Panc1 (cell line): ENCODE measurements at regions not wholly inside any gene's neighbourhood (a gene's known extent, or its start where the extent isn't known, plus 50 kb on each side); places are given as distances from the start of the nearest gene placed in this dataset.

ENCODE experiments used
- ATAC-seq: fragments of 200-7000 bp; cut with Tn5 transposase; 2 replicates; pipeline ENCODE4 v1.9.1; 2020; ENCODE audit warnings: mild to moderate bottlenecking, moderate library complexity
- BruUV-seq: library from RNA; stranded (reverse); fragments of 400-500 nt; replicated peaks from 2 replicates; lab custom pipeline; 2021; lab: Mats Ljungman, UMichigan
- CTCF ChIA-PET: fragments of 300-600 bp; sonication (Branson Sonifier 250); formaldehyde crosslinking; loops from one replicate; lab custom pipeline; 2022; ENCODE audit warnings: antibody characterized with exemption; lab: Charles Lee
- POLR2A ChIA-PET: fragments of 300-600 bp; sonication (Branson Sonifier 250); formaldehyde crosslinking; loops from one replicate; lab custom pipeline; 2022; ENCODE audit warnings: antibody characterized with exemption; lab: Charles Lee
- DNase-seq: peaks from one replicate; pipeline ENCODE4 v3.0.0-alpha.2; 2010; ENCODE audit warnings: low read depth, low spot score
- H3K27ac ChIP-seq: 2 replicates; pipeline ENCODE4 v1.5.1; 2011; ENCODE audit warnings: mild to moderate bottlenecking, low read length, inconsistent platforms
- H3K27me3 ChIP-seq: fragments of 200-500 bp; sonication (Bioruptor generic); 2 replicates; pipeline ENCODE4 v1.6.0; 2014; ENCODE audit warnings: low read length, inconsistent platforms; ENCODE audit not compliant: control insufficient read depth, insufficient read depth
- H3K36me3 ChIP-seq: fragments of 200-500 bp; sonication (Bioruptor generic); 2 replicates; pipeline ENCODE4 v1.5.1; 2014; ENCODE audit warnings: inconsistent platforms, mild to moderate bottlenecking, low read length, moderate library complexity; ENCODE audit not compliant: control insufficient read depth, insufficient read depth
- H3K4me1 ChIP-seq: 2 replicates; pipeline ENCODE4 v1.5.1; 2011; ENCODE audit warnings: inconsistent platforms, mild to moderate bottlenecking, low read length, moderate library complexity; ENCODE audit not compliant: control insufficient read depth, insufficient read depth
- H3K4me3 ChIP-seq, 2 experiments: 2 replicates each; pipeline ENCODE4 v1.5.1; 2011 to 2012; ENCODE audit warnings: low read depth in 2 of 2, low read length in 2 of 2, mild to moderate bottlenecking in 2 of 2, inconsistent platforms in 1 of 2, moderate library complexity in 1 of 2
- H3K9me3 ChIP-seq: fragments of 200-500 bp; sonication (Bioruptor generic); 2 replicates; pipeline ENCODE4 v1.5.1; 2014; ENCODE audit warnings: low read depth, mild to moderate bottlenecking, inconsistent platforms, low read length, moderate library complexity; ENCODE audit not compliant: control insufficient read depth, insufficient read depth
- CTCF ChIP-seq: fragments of 450-650 bp; IDR thresholded peaks from 2 replicates; pipeline ENCODE4 v1.5.1; 2017; ENCODE audit warnings: mild to moderate bottlenecking
- POLR2AphosphoS5 ChIP-seq: IDR thresholded peaks from 2 replicates; pipeline ENCODE4 v1.6.1; 2012; ENCODE audit warnings: mild to moderate bottlenecking, low read depth, low read length, moderate library complexity
- SIN3A ChIP-seq: IDR thresholded peaks from 2 replicates; pipeline ENCODE4 v1.6.1; 2012; ENCODE audit warnings: low read depth, mild to moderate bottlenecking, low read length, moderate library complexity, borderline replicate concordance; ENCODE audit not compliant: insufficient read depth
- TCF7L2 ChIP-seq: IDR thresholded peaks from 2 replicates; pipeline ENCODE4 v1.6.1; 2011; ENCODE audit warnings: mild to moderate bottlenecking, low read depth, low read length, inconsistent platforms
- in situ Hi-C: cut with HindIII; loops from 2 replicates; pipeline ENCODE4 v1.10.0; 2016; ENCODE audit warnings: low sequenced_read_pairs, low pct_unique_long_range_greater_than_20kb
- intact Hi-C: fragments of 100-400 bp; cut with micrococcal nuclease; formaldehyde crosslinking; loops from one replicate; pipeline ENCODE4 v1.10.0; 2022; ENCODE audit not compliant: unreplicated experiment
- TF ChIP-seq, protein P1 (sequence below), 2 experiments: IDR thresholded peaks; 2 replicates each; pipeline ENCODE4 v1.6.1; 2011 to 2012; ENCODE audit warnings: low read depth in 2 of 2, control low read depth in 1 of 2, low read length in 1 of 2, mild to moderate bottlenecking in 1 of 2, moderate library complexity in 1 of 2; ENCODE audit not compliant: insufficient read depth in 1 of 2

DNA sequence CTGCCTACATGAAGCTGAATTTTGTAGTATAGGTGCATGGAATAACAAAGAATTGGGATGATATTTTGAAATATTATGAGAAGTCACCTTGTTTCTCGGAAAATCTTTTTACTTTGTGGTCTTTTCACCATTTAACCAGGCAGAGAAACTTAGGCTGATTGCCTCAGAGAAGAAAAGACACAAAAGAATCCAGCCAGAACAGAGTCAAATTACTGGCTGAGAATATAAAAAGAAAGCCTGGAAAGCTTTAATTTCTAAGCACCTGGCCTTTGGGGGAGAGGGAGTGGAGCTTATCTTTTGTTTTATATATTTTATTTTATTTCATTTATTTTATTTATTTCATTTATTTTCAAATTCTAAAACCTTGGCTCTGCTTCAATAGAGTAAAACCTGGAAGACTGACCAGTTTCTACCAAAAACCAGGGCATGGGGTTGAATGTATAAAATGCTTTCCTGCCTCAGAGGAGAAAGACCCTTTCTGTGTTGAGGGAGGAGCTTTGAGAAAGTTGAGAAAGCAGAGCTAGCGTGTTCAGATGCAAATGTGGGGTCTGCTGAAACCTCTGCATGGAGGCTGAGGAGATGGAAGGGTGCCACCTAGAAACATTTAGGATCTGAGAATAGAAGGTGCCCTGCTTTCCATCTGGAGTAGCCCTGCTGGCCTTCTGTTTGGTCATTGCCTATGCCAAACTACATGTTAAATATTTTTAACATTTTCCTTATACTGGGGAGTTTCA, 81.6 kb downstream of the NREP start:
- no peak overlapping the region for H3K4me3 ChIP-seq
- DNase-seq (no peak), ATAC-seq (no peak)
- H3K27ac ChIP-seq, result no peak overlapping the region
- no TSS peak for BruUV-seq
- TF ChIP-seq SIN3A (no peak), CTCF (no peak)
- TF ChIP-seq, protein P1, sequence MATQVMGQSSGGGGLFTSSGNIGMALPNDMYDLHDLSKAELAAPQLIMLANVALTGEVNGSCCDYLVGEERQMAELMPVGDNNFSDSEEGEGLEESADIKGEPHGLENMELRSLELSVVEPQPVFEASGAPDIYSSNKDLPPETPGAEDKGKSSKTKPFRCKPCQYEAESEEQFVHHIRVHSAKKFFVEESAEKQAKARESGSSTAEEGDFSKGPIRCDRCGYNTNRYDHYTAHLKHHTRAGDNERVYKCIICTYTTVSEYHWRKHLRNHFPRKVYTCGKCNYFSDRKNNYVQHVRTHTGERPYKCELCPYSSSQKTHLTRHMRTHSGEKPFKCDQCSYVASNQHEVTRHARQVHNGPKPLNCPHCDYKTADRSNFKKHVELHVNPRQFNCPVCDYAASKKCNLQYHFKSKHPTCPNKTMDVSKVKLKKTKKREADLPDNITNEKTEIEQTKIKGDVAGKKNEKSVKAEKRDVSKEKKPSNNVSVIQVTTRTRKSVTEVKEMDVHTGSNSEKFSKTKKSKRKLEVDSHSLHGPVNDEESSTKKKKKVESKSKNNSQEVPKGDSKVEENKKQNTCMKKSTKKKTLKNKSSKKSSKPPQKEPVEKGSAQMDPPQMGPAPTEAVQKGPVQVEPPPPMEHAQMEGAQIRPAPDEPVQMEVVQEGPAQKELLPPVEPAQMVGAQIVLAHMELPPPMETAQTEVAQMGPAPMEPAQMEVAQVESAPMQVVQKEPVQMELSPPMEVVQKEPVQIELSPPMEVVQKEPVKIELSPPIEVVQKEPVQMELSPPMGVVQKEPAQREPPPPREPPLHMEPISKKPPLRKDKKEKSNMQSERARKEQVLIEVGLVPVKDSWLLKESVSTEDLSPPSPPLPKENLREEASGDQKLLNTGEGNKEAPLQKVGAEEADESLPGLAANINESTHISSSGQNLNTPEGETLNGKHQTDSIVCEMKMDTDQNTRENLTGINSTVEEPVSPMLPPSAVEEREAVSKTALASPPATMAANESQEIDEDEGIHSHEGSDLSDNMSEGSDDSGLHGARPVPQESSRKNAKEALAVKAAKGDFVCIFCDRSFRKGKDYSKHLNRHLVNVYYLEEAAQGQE (IDR thresholded peaks at IDR 0.05; ENCODE audit: insufficient read depth in 1 of 2, low read depth in 2 of 2, low read length in 1 of 2), result no peak
- CTCF ChIA-PET, result interaction anchor here (0.6 kb wide), 1 partner anchor 82 kb away, joined by 5 read pairs; the partner anchor contains the start of gene NREP
- no peaks in the 10 kb centered on the region for H3K36me3 ChIP-seq
- in situ Hi-C loops (no loop called here), intact Hi-C loops (no loop called here)
- no peaks in the 10 kb centered on the region for H3K9me3 ChIP-seq
- no peaks in the 10 kb centered on the region; the same call in 1 of the 2 replicates for H3K4me1 ChIP-seq
- POLR2A ChIA-PET, result no interaction called here
- H3K27me3 ChIP-seq, result no peaks in the 10 kb centered on the region

GRCh38 chr5:111673891-111674626, 82.9 kb downstream of the NREP start:
- DNase-seq, result no peak
- Histone ChIP-seq H3K36me3 (no peaks in the 10 kb centered on the region), H3K27ac (no peak overlapping the region), H3K9me3 (no peaks in the 10 kb centered on the region), H3K4me3 (no peak overlapping the region), H3K27me3 (no peaks in the 10 kb centered on the region), H3K4me1 (no peaks in the 10 kb centered on the region)
- ATAC-seq, result no peak
- ChIA-PET CTCF (no interaction called here), POLR2A (no interaction called here)
- BruUV-seq, result no TSS peak
- in situ Hi-C loops, result no loop called here
- TF ChIP-seq, protein P1 (IDR thresholded peaks at IDR 0.05; ENCODE audit: insufficient read depth in 1 of 2, low read depth in 2 of 2, low read length in 1 of 2), result no peak
- TF ChIP-seq TCF7L2, result no peak
- TF ChIP-seq POLR2AphosphoS5, result no peak
- TF ChIP-seq SIN3A, result no peak
- TF ChIP-seq CTCF, result no peak
- intact Hi-C loops, result no loop called here
